MM.1S (cell line): ENCODE measurements at regions not wholly inside any gene's neighbourhood (a gene's known extent, or its start where the extent isn't known, plus 50 kb on each side); places are given as distances from the start of the nearest gene placed in this dataset.

Experiments
- DNase-seq: peaks from one replicate; pipeline ENCODE4 v3.0.0-alpha.2; 2015
- H2AFZ ChIP-seq: fragments of 300-600 bp; sonication (generic); 2 replicates; pipeline ENCODE4 v1.6.0; 2016; ENCODE audit warnings: antibody characterized with exemption, low read length
- H3F3A ChIP-seq: fragments of 300-600 bp; sonication (generic); 2 replicates; pipeline ENCODE4 v1.6.1; 2016; ENCODE audit warnings: mild to moderate bottlenecking, antibody characterized with exemption, low read length, moderate library complexity, mixed read lengths; ENCODE audit not compliant: insufficient read depth
- H3K27ac ChIP-seq: fragments of 300-600 bp; sonication (generic); 2 replicates; pipeline ENCODE4 v1.5.1; 2016; ENCODE audit warnings: mild to moderate bottlenecking, low read length
- H3K27me3 ChIP-seq: fragments of 300-600 bp; sonication (generic); replicated peaks from 2 replicates; pipeline ENCODE4 v1.6.0; 2016; ENCODE audit warnings: low read length; ENCODE audit not compliant: insufficient read depth
- H3K36me3 ChIP-seq: fragments of 300-600 bp; sonication (generic); replicated peaks from 2 replicates; pipeline ENCODE4 v1.6.1; 2016; ENCODE audit warnings: mild to moderate bottlenecking, low read length, mixed read lengths; ENCODE audit not compliant: insufficient read depth
- H3K4me1 ChIP-seq: fragments of 300-600 bp; sonication (generic); 2 replicates; pipeline ENCODE4 v1.6.1; 2016; ENCODE audit warnings: low read length, mixed read lengths
- H3K4me2 ChIP-seq: fragments of 300-600 bp; sonication (generic); 2 replicates; pipeline ENCODE4 v1.6.0; 2016; ENCODE audit warnings: low read depth, low read length
- H3K4me3 ChIP-seq: fragments of 300-600 bp; sonication (generic); 2 replicates; pipeline ENCODE4 v1.5.1; 2016; ENCODE audit warnings: low read length, mixed read lengths
- H3K79me2 ChIP-seq: fragments of 300-600 bp; sonication (generic); 2 replicates; pipeline ENCODE4 v1.6.1; 2016; ENCODE audit warnings: mixed run types, low read length, mixed read lengths
- H3K9ac ChIP-seq: fragments of 300-600 bp; sonication (generic); 2 replicates; pipeline ENCODE4 v1.6.1; 2016; ENCODE audit warnings: low read length, mixed read lengths
- H3K9me2 ChIP-seq: fragments of 300-600 bp; sonication (generic); replicated peaks from 2 replicates; pipeline ENCODE4 v1.6.1; 2016; ENCODE audit warnings: mild to moderate bottlenecking, low read length, mixed read lengths; ENCODE audit not compliant: insufficient read depth
- H3K9me3 ChIP-seq: fragments of 300-600 bp; sonication (generic); replicated peaks from 2 replicates; pipeline ENCODE4 v1.6.1; 2016; ENCODE audit warnings: mild to moderate bottlenecking, low read length, mixed read lengths; ENCODE audit not compliant: insufficient read depth
- H4K20me1 ChIP-seq: fragments of 300-600 bp; sonication (generic); 2 replicates; pipeline ENCODE4 v1.6.1; 2016; ENCODE audit warnings: mild to moderate bottlenecking, low read length, moderate library complexity, mixed read lengths; ENCODE audit not compliant: insufficient read depth
- CTCF ChIP-seq: fragments of 300-600 bp; sonication (generic); IDR thresholded peaks from 2 replicates; pipeline ENCODE4 v1.5.1; 2016; ENCODE audit warnings: antibody characterized with exemption, low read length, mixed read lengths
- EZH2 ChIP-seq: fragments of 300-600 bp; sonication (generic); optimal IDR thresholded peaks from 2 replicates; pipeline ENCODE3; 2017; ENCODE audit warnings: low read depth, mild to moderate bottlenecking, antibody characterized with exemption, low read length, mixed read lengths
- EZH2phosphoT487 ChIP-seq: fragments of 300-600 bp; sonication (generic); IDR thresholded peaks from 2 replicates; pipeline ENCODE4 v1.6.1; 2018; ENCODE audit warnings: antibody characterized with exemption, low read length

- H3F3A ChIP-seq = no peaks in the 10 kb centered on the region
These were observed 154.2 kb downstream of the RDH14 start for GRCh38 chr2:18406219-18406618.

GRCh38 chr2:18404708-18405107 lies 155.7 kb downstream of the RDH14 start:
- no peak overlapping the region for H3K9ac ChIP-seq
- no peak overlapping the region for H2AFZ ChIP-seq
- no peak overlapping the region for H3K4me3 ChIP-seq
- TF ChIP-seq EZH2phosphoT487 (no peak), CTCF (peak; percentile 45), EZH2 (no peak)
- H3K79me2 ChIP-seq = no peaks in the 10 kb centered on the region
- H3K9me3 ChIP-seq = no peaks in the 10 kb centered on the region
- H3K27me3 ChIP-seq = no peaks in the 10 kb centered on the region
- no peak overlapping the region for H3K27ac ChIP-seq
- DNase-seq = no peak
- H3K4me1 ChIP-seq = no peaks in the 10 kb centered on the region
- no peaks in the 10 kb centered on the region for H3K36me3 ChIP-seq
- no peaks in the 10 kb centered on the region for H3K9me2 ChIP-seq
- no peaks in the 10 kb centered on the region for H3F3A ChIP-seq
- no peak overlapping the region for H3K4me2 ChIP-seq
- H4K20me1 ChIP-seq = no peaks in the 10 kb centered on the region

More at GRCh38 chr2:18406219-18406618, 154.2 kb downstream of the RDH14 start:
- Histone ChIP-seq H3K27ac (no peak overlapping the region), H4K20me1 (no peaks in the 10 kb centered on the region), H3K27me3 (no peaks in the 10 kb centered on the region), H3K9me2 (no peaks in the 10 kb centered on the region), H3K36me3 (no peaks in the 10 kb centered on the region), H3K4me1 (no peaks in the 10 kb centered on the region), H2AFZ (no peak overlapping the region), H3K9ac (no peak overlapping the region), H3K79me2 (no peaks in the 10 kb centered on the region), H3K4me2 (no peak overlapping the region), H3K4me3 (no peak overlapping the region), H3K9me3 (no peaks in the 10 kb centered on the region)
- DNase-seq = no peak
- TF ChIP-seq CTCF (no peak), EZH2 (no peak), EZH2phosphoT487 (no peak)

GRCh38 chr2:18403921-18404522 lies 156.4 kb downstream of the RDH14 start:
- H3K79me2 ChIP-seq = no peaks in the 10 kb centered on the region
- no peaks in the 10 kb centered on the region for H3F3A ChIP-seq
- H3K4me2 ChIP-seq = no peak overlapping the region
- TF ChIP-seq EZH2 = no peak
- no peak for TF ChIP-seq EZH2phosphoT487
- TF ChIP-seq CTCF = no peak
- no peak overlapping the region for H3K27ac ChIP-seq
- no peaks in the 10 kb centered on the region for H4K20me1 ChIP-seq
- no peak overlapping the region for H2AFZ ChIP-seq
- DNase-seq = no peak
- no peaks in the 10 kb centered on the region for H3K9me3 ChIP-seq
- no peaks in the 10 kb centered on the region for H3K4me1 ChIP-seq
- H3K9ac ChIP-seq = no peak overlapping the region
- no peaks in the 10 kb centered on the region for H3K36me3 ChIP-seq
- H3K27me3 ChIP-seq = no peaks in the 10 kb centered on the region
- no peaks in the 10 kb centered on the region for H3K9me2 ChIP-seq
- no peak overlapping the region for H3K4me3 ChIP-seq
